Right cardiac atrium (tissue), 5 donors: ENCODE measurements at regions not wholly inside any gene's neighbourhood (a gene's known extent, or its start where the extent isn't known, plus 50 kb on each side); places are given as distances from the start of the nearest gene placed in this dataset.
"Not testable (repeated sequence)": the region's sequence is repeated elsewhere in the genome, so short reads cannot be mapped to it uniquely, and the experiment has no call there.

ENCODE experiments used
- ATAC-seq, 2 donors: fragments of 200-7000 bp; cut with Tn5 transposase; one replicate each; pipeline versions ENCODE4 v1.8.0 to v1.9.1; 2020; ENCODE audit warnings: moderate library complexity in 2 of 2, mild to moderate bottlenecking in 1 of 2
- DNase-seq, 3 donors: peaks; one replicate each; pipeline ENCODE4 v3.0.0-alpha.2; 2020
- H3K27ac ChIP-seq: one replicate; pipeline ENCODE4 v1.5.1; 2013; ENCODE audit warnings: mild to moderate bottlenecking, low read length, control low read depth, moderate library complexity
- H3K27me3 ChIP-seq: one replicate; pipeline ENCODE4 v1.6.1; 2013; ENCODE audit not compliant: control insufficient read depth, insufficient read depth
- H3K4me1 ChIP-seq: one replicate; pipeline ENCODE4 v1.6.1; 2013; ENCODE audit warnings: low read length; ENCODE audit not compliant: control insufficient read depth, insufficient read depth
- H3K4me3 ChIP-seq: one replicate; pipeline ENCODE4 v1.5.1; 2013; ENCODE audit warnings: low read length, control low read depth
- H3K9me3 ChIP-seq: one replicate; pipeline ENCODE4 v1.6.1; 2013; ENCODE audit warnings: low read length; ENCODE audit not compliant: control insufficient read depth
- WGBS: extraction: QIAGEN DNeasy Blood & Tissue Kit; methylation state at CpG from one replicate; pipeline ENCODE4 v1.1.7; 2013; 5-methylcytosine and 5-hydroxymethylcytosine counted together
- intact Hi-C, 4 donors: fragments of 100-400 bp; cut with DNase I; formaldehyde crosslinking; loops; one replicate each; pipeline versions ENCODE4 v1.11.0 to v1.14.0; 2022 to 2023
- donor health status: healthy with polysubstance abuse.
- donor health status: DM: no; HTN: yes; CAD: no.
- donor health status: DM: no; HTN: no; CAD: no.
- donor health status: DM: no; HTN: yes; CAD: no; lungs with severe emphysema.
- donor health status: DM: yes; HTN: yes; CAD: no.

GRCh38 chr13:39918620-39919236 is 263.3 kb downstream of the COG6 start:
- Histone ChIP-seq H3K9me3 (no peaks in the 10 kb centered on the region), H3K27ac (no peak overlapping the region), H3K4me1 (peaks cover 2% of the 10 kb centered on the region), H3K4me3 (no peak overlapping the region), H3K27me3 (no peaks in the 10 kb centered on the region)
- no peak for ATAC-seq
- DNase-seq = no peak
- intact Hi-C loops = no loop called here
- 92% methylated on average over 5 of the region's 5 CpGs for WGBS

GRCh38 chr13:39920613-39921012 is 265.2 kb downstream of the COG6 start:
- no peak for DNase-seq
- no peaks in the 10 kb centered on the region for H3K9me3 ChIP-seq
- H3K27ac ChIP-seq = no peak overlapping the region
- no peaks in the 10 kb centered on the region for H3K27me3 ChIP-seq
- 89% methylated on average over 2 of the region's 2 CpGs for WGBS
- no peak overlapping the region for H3K4me3 ChIP-seq
- H3K4me1 ChIP-seq = no peaks in the 10 kb centered on the region
- intact Hi-C loops = no loop called here
- ATAC-seq = no peak

- 100% methylated on average over 1 of the region's 1 CpG for WGBS
- Histone ChIP-seq H3K4me3 (no peak overlapping the region), H3K27ac (no peak overlapping the region), H3K27me3 (no peaks in the 10 kb centered on the region), H3K4me1 (no peaks in the 10 kb centered on the region), H3K9me3 (no peaks in the 10 kb centered on the region)
- ATAC-seq (no peak), DNase-seq (no peak)
- intact Hi-C loops = no loop called here
Measured at GRCh38 chr13:39926345-39926744, 270.9 kb downstream of the COG6 start.

GRCh38 chr13:39928261-39928660 is 272.8 kb downstream of the COG6 start:
- DNase-seq (no peak), ATAC-seq (no peak)
- Histone ChIP-seq H3K4me3 (no peak overlapping the region), H3K4me1 (no peaks in the 10 kb centered on the region), H3K27me3 (no peaks in the 10 kb centered on the region), H3K27ac (no peak overlapping the region), H3K9me3 (no peaks in the 10 kb centered on the region)
- intact Hi-C loops = no loop called here
- WGBS = 76% methylated on average over 2 of the region's 2 CpGs

GRCh38 chr13:39929583-39929982 is 274.1 kb downstream of the COG6 start:
- Histone ChIP-seq H3K27ac (no peak overlapping the region), H3K4me3 (no peak overlapping the region), H3K27me3 (no peaks in the 10 kb centered on the region), H3K9me3 (no peaks in the 10 kb centered on the region), H3K4me1 (no peaks in the 10 kb centered on the region)
- DNase-seq = no peak
- ATAC-seq = no peak
- intact Hi-C loops = no loop called here
- WGBS = 77% methylated on average over 1 of the region's 1 CpG

GRCh38 chr13:39930060-39930459 is 274.6 kb downstream of the COG6 start:
- no peak for DNase-seq
- no peak for ATAC-seq
- no peaks in the 10 kb centered on the region for H3K4me1 ChIP-seq
- no peaks in the 10 kb centered on the region for H3K27me3 ChIP-seq
- no peaks in the 10 kb centered on the region for H3K9me3 ChIP-seq
- H3K4me3 ChIP-seq = no peak overlapping the region
- H3K27ac ChIP-seq = no peak overlapping the region
- 79% methylated on average over 2 of the region's 2 CpGs for WGBS
- intact Hi-C loops = no loop called here

- Histone ChIP-seq H3K4me3 (no peak overlapping the region), H3K27me3 (no peaks in the 10 kb centered on the region), H3K9me3 (no peaks in the 10 kb centered on the region), H3K27ac (no peak overlapping the region), H3K4me1 (no peaks in the 10 kb centered on the region)
- WGBS = 74% methylated on average over 6 of the region's 6 CpGs
- intact Hi-C loops = no loop called here
- DNase-seq = no peak
- ATAC-seq = no peak
Measured at GRCh38 chr13:39930544-39931444, 275.3 kb downstream of the COG6 start.

- Histone ChIP-seq H3K4me3 (no peak overlapping the region), H3K4me1 (no peaks in the 10 kb centered on the region), H3K9me3 (no peaks in the 10 kb centered on the region), H3K27me3 (no peaks in the 10 kb centered on the region), H3K27ac (no peak overlapping the region)
- WGBS = 92% methylated on average over 2 of the region's 2 CpGs
- DNase-seq = no peak
- ATAC-seq = no peak
- intact Hi-C loops = no loop called here
Measured at GRCh38 chr13:39931505-39931904, 276.0 kb downstream of the COG6 start.

GRCh38 chr13:39932514-39932913 is 277.1 kb downstream of the COG6 start:
- DNase-seq, ATAC-seq, H3K9me3 ChIP-seq, H3K27me3 ChIP-seq, H3K4me1 ChIP-seq, H3K27ac ChIP-seq, H3K4me3 ChIP-seq, intact Hi-C loops: not testable (repeated sequence)
- 47% methylated on average over 2 of the region's 2 CpGs for WGBS

- Histone ChIP-seq H3K27me3 (no peaks in the 10 kb centered on the region), H3K27ac (no peak overlapping the region), H3K4me1 (no peaks in the 10 kb centered on the region), H3K4me3 (no peak overlapping the region), H3K9me3 (no peaks in the 10 kb centered on the region)
- intact Hi-C loops = no loop called here
- ATAC-seq (no peak), DNase-seq (no peak)
- 0% methylated on average over 1 of the region's 1 CpG for WGBS
Measured at GRCh38 chr13:39935155-39935554, 279.7 kb downstream of the COG6 start.

- 79% methylated on average over 2 of the region's 2 CpGs for WGBS
- ATAC-seq (no peak), DNase-seq (no peak)
- peaks cover 3% of the 10 kb centered on the region for H3K4me1 ChIP-seq
- H3K9me3 ChIP-seq = no peaks in the 10 kb centered on the region
- no peaks in the 10 kb centered on the region for H3K27me3 ChIP-seq
- intact Hi-C loops = no loop called here
- no peak overlapping the region for H3K27ac ChIP-seq
- no peak overlapping the region for H3K4me3 ChIP-seq
Measured at GRCh38 chr13:39938596-39938995, 283.1 kb downstream of the COG6 start.
